ENCODE measurements at regions not wholly inside any gene's neighbourhood (a gene's known extent, or its start where the extent isn't known, plus 50 kb on each side); places are given as distances from the start of the nearest gene placed in this dataset.

DNA sequence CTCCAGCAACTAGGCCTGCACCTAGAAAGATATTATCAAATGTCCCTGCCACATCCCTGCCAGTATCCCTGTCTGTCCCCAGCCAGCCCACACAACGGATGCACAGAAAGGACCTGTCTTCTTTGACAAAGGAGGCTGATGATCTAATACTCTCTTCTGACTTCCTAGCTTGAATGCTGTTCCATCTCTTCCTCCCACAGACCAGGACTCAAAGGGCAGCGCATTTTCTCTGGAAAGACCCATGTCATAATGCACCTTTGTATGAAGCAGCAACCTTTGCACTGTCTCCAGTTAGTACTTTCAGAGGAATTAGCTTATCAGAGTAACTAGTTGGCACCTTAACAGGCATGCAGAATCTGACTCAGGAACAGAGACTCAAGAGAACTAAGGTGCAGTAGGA is 53.3 kb upstream of the TAF8 start:
- TF ChIP-seq ASH2L (IDR thresholded peaks at IDR 0.05; ENCODE audit: low read length): no peak
- TF ChIP-seq RXRA (IDR thresholded peaks at IDR 0.05; ENCODE audit: insufficient read depth, low read depth, low read length): no peak
- TF ChIP-seq CHD2 (IDR thresholded peaks at IDR 0.05; ENCODE audit: low read length): no peak
- TF ChIP-seq TBP (IDR thresholded peaks at IDR 0.05; ENCODE audit: low read depth, low read length): no peak
- TF ChIP-seq HDAC6 (IDR thresholded peaks at IDR 0.05; ENCODE audit: low read depth, low read length): no peak
- TF ChIP-seq, protein P1, sequence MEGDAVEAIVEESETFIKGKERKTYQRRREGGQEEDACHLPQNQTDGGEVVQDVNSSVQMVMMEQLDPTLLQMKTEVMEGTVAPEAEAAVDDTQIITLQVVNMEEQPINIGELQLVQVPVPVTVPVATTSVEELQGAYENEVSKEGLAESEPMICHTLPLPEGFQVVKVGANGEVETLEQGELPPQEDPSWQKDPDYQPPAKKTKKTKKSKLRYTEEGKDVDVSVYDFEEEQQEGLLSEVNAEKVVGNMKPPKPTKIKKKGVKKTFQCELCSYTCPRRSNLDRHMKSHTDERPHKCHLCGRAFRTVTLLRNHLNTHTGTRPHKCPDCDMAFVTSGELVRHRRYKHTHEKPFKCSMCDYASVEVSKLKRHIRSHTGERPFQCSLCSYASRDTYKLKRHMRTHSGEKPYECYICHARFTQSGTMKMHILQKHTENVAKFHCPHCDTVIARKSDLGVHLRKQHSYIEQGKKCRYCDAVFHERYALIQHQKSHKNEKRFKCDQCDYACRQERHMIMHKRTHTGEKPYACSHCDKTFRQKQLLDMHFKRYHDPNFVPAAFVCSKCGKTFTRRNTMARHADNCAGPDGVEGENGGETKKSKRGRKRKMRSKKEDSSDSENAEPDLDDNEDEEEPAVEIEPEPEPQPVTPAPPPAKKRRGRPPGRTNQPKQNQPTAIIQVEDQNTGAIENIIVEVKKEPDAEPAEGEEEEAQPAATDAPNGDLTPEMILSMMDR (IDR thresholded peaks at IDR 0.05; ENCODE audit: control extremely low read depth in 1 of 3, insufficient read depth in 1 of 3, low read depth in 1 of 3, low read length in 3 of 3): no peak
- TF ChIP-seq SP1 (IDR thresholded peaks at IDR 0.05; ENCODE audit: low read depth, low read length): no peak
- TF ChIP-seq POU5F1 (IDR thresholded peaks at IDR 0.05; ENCODE audit: low read depth, low read length): no peak
- TF ChIP-seq BACH1 (IDR thresholded peaks at IDR 0.05; ENCODE audit: low read length): no peak
